Retinal pigment epithelial cell (primary cell): ENCODE measurements at regions not wholly inside any gene's neighbourhood (a gene's known extent, or its start where the extent isn't known, plus 50 kb on each side); places are given as distances from the start of the nearest gene placed in this dataset.

Experiments used
- DNase-seq: peaks from one replicate; pipeline ENCODE4 v3.0.0-alpha.2; 2010; ENCODE audit warnings: low read depth
- H3K4me3 ChIP-seq: 2 replicates; pipeline ENCODE4 v1.5.1; 2011; ENCODE audit warnings: mild to moderate bottlenecking, low read length, control low read depth, moderate library complexity
- CTCF ChIP-seq: conservative IDR thresholded peaks from 2 replicates; pipeline ENCODE4 v1.5.1; 2011; ENCODE audit warnings: low read depth, low read length, control low read depth, inconsistent platforms

DNA sequence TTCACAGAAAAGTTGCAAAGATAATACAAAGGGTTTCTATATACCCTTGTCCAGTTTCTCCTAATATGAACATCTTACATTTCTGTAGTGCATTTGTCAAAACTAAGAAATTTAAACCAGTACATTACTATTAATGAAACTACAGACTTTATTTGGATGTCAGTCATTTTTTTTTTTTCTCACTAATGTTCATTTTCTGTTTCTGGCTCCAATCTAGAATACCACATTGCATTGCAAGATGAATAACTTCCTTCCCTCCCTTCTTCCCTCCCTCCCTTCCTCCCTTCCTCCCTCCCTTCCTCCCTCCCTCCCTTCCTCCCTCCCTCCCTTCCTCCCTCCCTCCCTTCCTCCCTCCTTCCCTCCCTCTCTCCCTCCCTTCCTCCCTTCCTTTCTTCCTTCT lies 509.2 kb upstream of the MCTP2 start:
- TF ChIP-seq CTCF = no peak
- no peak for DNase-seq
- no peak overlapping the region for H3K4me3 ChIP-seq

- TF ChIP-seq CTCF = no peak
- no peak overlapping the region for H3K4me3 ChIP-seq
- DNase-seq = no peak
Observed at GRCh38 chr15:93720607-93721006, 510.8 kb upstream of the MCTP2 start.

- TF ChIP-seq CTCF = no peak
- DNase-seq = no peak
- H3K4me3 ChIP-seq = no peak overlapping the region
Observed at GRCh38 chr15:93719921-93720351, 511.4 kb upstream of the MCTP2 start.

- no peak overlapping the region for H3K4me3 ChIP-seq
- no peak for DNase-seq
- TF ChIP-seq CTCF = no peak
Observed at GRCh38 chr15:93716615-93717231, 514.6 kb upstream of the MCTP2 start.

DNA sequence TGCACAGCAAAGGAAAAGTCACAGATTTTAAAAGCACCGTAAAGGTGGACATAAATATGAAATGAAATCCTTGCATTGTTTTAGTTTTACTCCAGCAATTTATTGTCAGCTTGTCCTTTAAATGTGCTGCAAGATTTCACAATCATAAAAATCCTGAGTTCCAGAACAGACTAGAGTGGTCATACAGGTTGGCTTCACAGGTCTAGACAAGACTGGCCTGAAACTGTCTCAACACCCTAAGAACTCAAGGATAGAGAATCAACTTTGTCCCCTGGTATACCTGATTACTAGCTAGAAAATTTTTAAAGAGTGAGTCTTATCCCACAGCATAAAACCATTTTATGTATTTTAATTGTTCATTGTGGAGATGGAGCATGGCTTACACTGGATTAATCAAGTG lies 521.7 kb upstream of the MCTP2 start:
- no peak for TF ChIP-seq CTCF
- no peak overlapping the region for H3K4me3 ChIP-seq
- DNase-seq = no peak

DNA sequence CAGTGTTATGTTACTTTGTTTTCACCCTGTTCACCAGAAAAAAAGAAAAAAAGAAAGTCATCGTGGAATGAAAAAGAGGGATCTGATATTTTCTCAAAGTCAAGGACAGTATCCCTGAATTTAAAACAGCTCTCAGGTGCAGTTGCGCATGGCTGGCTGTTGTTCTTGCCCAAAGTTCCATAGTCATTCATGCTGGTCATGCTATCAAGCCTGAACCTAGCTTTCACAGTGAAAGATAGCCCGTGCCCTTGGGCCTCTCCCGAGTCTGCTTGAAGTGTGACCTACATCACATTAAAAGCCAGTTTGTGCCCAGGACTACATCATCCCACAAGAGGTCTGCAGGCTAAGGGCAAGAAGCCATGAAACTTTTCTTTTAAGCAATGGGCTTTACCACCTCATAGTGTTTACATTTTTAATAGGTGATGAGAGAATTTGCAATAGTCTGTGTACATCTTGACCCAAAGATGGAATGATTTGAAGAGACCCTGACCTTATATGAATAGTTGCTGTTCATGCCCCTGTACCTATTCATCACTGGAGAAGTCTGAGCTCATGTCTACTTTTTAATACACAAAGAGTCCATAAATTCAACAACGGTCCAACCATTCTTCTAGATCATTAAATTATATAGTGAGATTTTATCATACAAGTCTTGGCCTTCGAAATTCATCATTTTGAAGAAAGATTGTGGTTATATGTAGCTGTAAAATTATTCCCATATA lies 522.5 kb upstream of the MCTP2 start:
- TF ChIP-seq CTCF = no peak
- no peak overlapping the region for H3K4me3 ChIP-seq
- no peak for DNase-seq

DNA sequence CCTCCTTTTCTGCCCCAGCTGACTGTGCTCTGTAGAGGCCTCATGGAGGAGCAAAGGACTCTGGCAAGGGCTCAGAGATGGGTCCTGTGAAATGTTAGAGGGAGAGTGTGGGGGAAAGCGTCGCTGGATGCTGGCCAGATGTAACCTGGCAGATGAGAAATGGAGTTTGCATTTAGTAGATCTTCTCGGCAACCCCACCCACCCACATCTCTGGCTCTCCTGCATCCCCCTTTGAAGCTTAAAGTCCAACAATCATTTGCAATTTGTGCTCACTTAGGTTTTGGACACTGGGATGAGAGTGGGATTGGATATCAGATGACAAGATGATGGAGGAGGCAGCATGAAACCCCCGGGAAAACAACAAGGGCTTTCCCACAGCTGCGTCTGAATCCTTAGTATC lies 523.6 kb upstream of the MCTP2 start:
- no peak for TF ChIP-seq CTCF
- DNase-seq = no peak
- H3K4me3 ChIP-seq = no peak overlapping the region
